MM.1S (cell line): ENCODE measurements at regions not wholly inside any gene's neighbourhood (a gene's known extent, or its start where the extent isn't known, plus 50 kb on each side); places are given as distances from the start of the nearest gene placed in this dataset.
"Not testable (repeated sequence)": the region's sequence is repeated elsewhere in the genome, so short reads cannot be mapped to it uniquely, and the experiment has no call there.

ENCODE experiments used
- DNase-seq: peaks from one replicate; pipeline ENCODE4 v3.0.0-alpha.2; 2015
- H2AFZ ChIP-seq: fragments of 300-600 bp; sonication (generic); 2 replicates; pipeline ENCODE4 v1.6.0; 2016; ENCODE audit warnings: antibody characterized with exemption, low read length
- H3F3A ChIP-seq: fragments of 300-600 bp; sonication (generic); 2 replicates; pipeline ENCODE4 v1.6.1; 2016; ENCODE audit warnings: mild to moderate bottlenecking, antibody characterized with exemption, low read length, moderate library complexity, mixed read lengths; ENCODE audit not compliant: insufficient read depth
- H3K27ac ChIP-seq: fragments of 300-600 bp; sonication (generic); 2 replicates; pipeline ENCODE4 v1.5.1; 2016; ENCODE audit warnings: mild to moderate bottlenecking, low read length
- H3K27me3 ChIP-seq: fragments of 300-600 bp; sonication (generic); replicated peaks from 2 replicates; pipeline ENCODE4 v1.6.0; 2016; ENCODE audit warnings: low read length; ENCODE audit not compliant: insufficient read depth
- H3K36me3 ChIP-seq: fragments of 300-600 bp; sonication (generic); replicated peaks from 2 replicates; pipeline ENCODE4 v1.6.1; 2016; ENCODE audit warnings: mild to moderate bottlenecking, low read length, mixed read lengths; ENCODE audit not compliant: insufficient read depth
- H3K4me1 ChIP-seq: fragments of 300-600 bp; sonication (generic); 2 replicates; pipeline ENCODE4 v1.6.1; 2016; ENCODE audit warnings: low read length, mixed read lengths
- H3K4me2 ChIP-seq: fragments of 300-600 bp; sonication (generic); 2 replicates; pipeline ENCODE4 v1.6.0; 2016; ENCODE audit warnings: low read depth, low read length
- H3K4me3 ChIP-seq: fragments of 300-600 bp; sonication (generic); 2 replicates; pipeline ENCODE4 v1.5.1; 2016; ENCODE audit warnings: low read length, mixed read lengths
- H3K79me2 ChIP-seq: fragments of 300-600 bp; sonication (generic); 2 replicates; pipeline ENCODE4 v1.6.1; 2016; ENCODE audit warnings: mixed run types, low read length, mixed read lengths
- H3K9ac ChIP-seq: fragments of 300-600 bp; sonication (generic); 2 replicates; pipeline ENCODE4 v1.6.1; 2016; ENCODE audit warnings: low read length, mixed read lengths
- H3K9me2 ChIP-seq: fragments of 300-600 bp; sonication (generic); replicated peaks from 2 replicates; pipeline ENCODE4 v1.6.1; 2016; ENCODE audit warnings: mild to moderate bottlenecking, low read length, mixed read lengths; ENCODE audit not compliant: insufficient read depth
- H3K9me3 ChIP-seq: fragments of 300-600 bp; sonication (generic); replicated peaks from 2 replicates; pipeline ENCODE4 v1.6.1; 2016; ENCODE audit warnings: mild to moderate bottlenecking, low read length, mixed read lengths; ENCODE audit not compliant: insufficient read depth
- H4K20me1 ChIP-seq: fragments of 300-600 bp; sonication (generic); 2 replicates; pipeline ENCODE4 v1.6.1; 2016; ENCODE audit warnings: mild to moderate bottlenecking, low read length, moderate library complexity, mixed read lengths; ENCODE audit not compliant: insufficient read depth
- CTCF ChIP-seq: fragments of 300-600 bp; sonication (generic); IDR thresholded peaks from 2 replicates; pipeline ENCODE4 v1.5.1; 2016; ENCODE audit warnings: antibody characterized with exemption, low read length, mixed read lengths
- EZH2 ChIP-seq: fragments of 300-600 bp; sonication (generic); optimal IDR thresholded peaks from 2 replicates; pipeline ENCODE3; 2017; ENCODE audit warnings: low read depth, mild to moderate bottlenecking, antibody characterized with exemption, low read length, mixed read lengths
- EZH2phosphoT487 ChIP-seq: fragments of 300-600 bp; sonication (generic); IDR thresholded peaks from 2 replicates; pipeline ENCODE4 v1.6.1; 2018; ENCODE audit warnings: antibody characterized with exemption, low read length

GRCh38 chr11:25483915-25484635 lies 847.9 kb upstream of the ANO3 start:
- H3K9me3 ChIP-seq: no peaks in the 10 kb centered on the region
- no peaks in the 10 kb centered on the region for H3K79me2 ChIP-seq
- no peaks in the 10 kb centered on the region for H3K27me3 ChIP-seq
- H4K20me1 ChIP-seq: no peaks in the 10 kb centered on the region
- DNase-seq: no peak
- no peak overlapping the region for H3K4me2 ChIP-seq
- no peaks in the 10 kb centered on the region for H3F3A ChIP-seq
- H3K9me2 ChIP-seq: no peaks in the 10 kb centered on the region
- TF ChIP-seq CTCF: no peak
- TF ChIP-seq EZH2: no peak
- no peak for TF ChIP-seq EZH2phosphoT487
- no peaks in the 10 kb centered on the region for H3K36me3 ChIP-seq
- H3K4me1 ChIP-seq: no peaks in the 10 kb centered on the region
- H3K27ac ChIP-seq: no peak overlapping the region
- no peak overlapping the region for H3K9ac ChIP-seq
- H2AFZ ChIP-seq: no peak overlapping the region
- H3K4me3 ChIP-seq: no peak overlapping the region

- Histone ChIP-seq H3K9me2 (no peaks in the 10 kb centered on the region), H3F3A (no peaks in the 10 kb centered on the region), H3K79me2 (no peaks in the 10 kb centered on the region), H3K4me2 (no peak overlapping the region), H4K20me1 (no peaks in the 10 kb centered on the region), H3K9ac (no peak overlapping the region), H3K27me3 (no peaks in the 10 kb centered on the region), H2AFZ (no peak overlapping the region), H3K4me3 (no peak overlapping the region), H3K27ac (no peak overlapping the region), H3K4me1 (no peaks in the 10 kb centered on the region), H3K9me3 (no peaks in the 10 kb centered on the region), H3K36me3 (no peaks in the 10 kb centered on the region)
- no peak for DNase-seq
- no peak for TF ChIP-seq EZH2phosphoT487
- TF ChIP-seq CTCF: no peak
- TF ChIP-seq EZH2: no peak
Measured at GRCh38 chr11:25485315-25485714, 846.6 kb upstream of the ANO3 start.

- not testable (repeated sequence) for H3K4me1 ChIP-seq, H3K4me3 ChIP-seq
Measured at GRCh38 chr11:25486338-25486737, 845.6 kb upstream of the ANO3 start.

GRCh38 chr11:25488176-25488575 lies 843.8 kb upstream of the ANO3 start:
- H3K4me2 ChIP-seq, H3K9me3 ChIP-seq, H3K27ac ChIP-seq, H3K36me3 ChIP-seq, H3K9me2 ChIP-seq, H2AFZ ChIP-seq, H3K27me3 ChIP-seq, H4K20me1 ChIP-seq, H3K9ac ChIP-seq, H3K4me1 ChIP-seq, H3K4me3 ChIP-seq, H3K79me2 ChIP-seq, DNase-seq, H3F3A ChIP-seq: not testable (repeated sequence)

More at GRCh38 chr11:25486338-25486737, 845.6 kb upstream of the ANO3 start:
- not testable (repeated sequence) for DNase-seq, H3F3A ChIP-seq, H3K9me3 ChIP-seq, H3K36me3 ChIP-seq, H3K4me2 ChIP-seq, H4K20me1 ChIP-seq, H3K27ac ChIP-seq, H2AFZ ChIP-seq, H3K27me3 ChIP-seq, H3K9me2 ChIP-seq, H3K79me2 ChIP-seq, H3K9ac ChIP-seq

GRCh38 chr11:25501426-25501825 lies 830.5 kb upstream of the ANO3 start:
- H3K9me2 ChIP-seq, H3K79me2 ChIP-seq, H3K27ac ChIP-seq, H3K9me3 ChIP-seq, H3K36me3 ChIP-seq, H3K4me3 ChIP-seq, H4K20me1 ChIP-seq, H3F3A ChIP-seq, H3K4me1 ChIP-seq, DNase-seq, H3K4me2 ChIP-seq, H3K9ac ChIP-seq, H3K27me3 ChIP-seq, H2AFZ ChIP-seq: not testable (repeated sequence)
